Transverse colon (tissue), 4 donors: ENCODE measurements at regions not wholly inside any gene's neighbourhood (a gene's known extent, or its start where the extent isn't known, plus 50 kb on each side); places are given as distances from the start of the nearest gene placed in this dataset.
A peak's percentile ranks its signal among the peaks of the same experiment; 100 is the strongest.

ENCODE experiments used
- DNase-seq: peaks from one replicate; pipeline ENCODE4 v3.0.0-alpha.2; 2019
- H3K27ac ChIP-seq, 4 donors: fragments of 200-600 bp; sonication (generic); 2 replicates each; pipeline ENCODE4 v1.5.1; 2016 to 2018; ENCODE audit warnings: inconsistent platforms in 4 of 4
- H3K27me3 ChIP-seq: fragments of 200-600 bp; sonication (generic); 2 replicates; pipeline ENCODE4 v1.5.1; 2017; ENCODE audit warnings: inconsistent platforms
- H3K36me3 ChIP-seq, 4 donors: fragments of 200-600 bp; sonication (generic); 2 replicates each; pipeline ENCODE4 v1.5.1; 2017 to 2019; ENCODE audit warnings: inconsistent platforms in 4 of 4
- H3K4me1 ChIP-seq, 4 donors: fragments of 200-600 bp; sonication (generic); 2 replicates each; pipeline ENCODE4 v1.5.1; 2017 to 2020; ENCODE audit warnings: inconsistent platforms in 4 of 4
- H3K4me3 ChIP-seq, 4 donors: fragments of 200-600 bp; sonication (generic); 1 replicate in 1 of 4; 2 replicates in 3 of 4; pipeline versions ENCODE4 v1.5.1 to v1.6.1; 2017 to 2019; ENCODE audit warnings: inconsistent platforms in 4 of 4
- H3K9me3 ChIP-seq, 2 donors: fragments of 200-600 bp; sonication (generic); 2 replicates each; pipeline ENCODE4 v1.5.1; 2017 to 2019; ENCODE audit warnings: inconsistent platforms in 2 of 2
- CTCF ChIP-seq, 5 experiments: fragments of 200-600 bp in 3 of 5; fragments of 450-650 bp in 2 of 5; sonication (generic) in 3 of 5; IDR thresholded peaks; 1 replicate in 2 of 5; 2 replicates in 3 of 5; pipeline ENCODE4 v1.5.1; 2016 to 2017; ENCODE audit warnings: antibody characterized with exemption in 5 of 5, inconsistent platforms in 3 of 5, mild to moderate bottlenecking in 2 of 5, moderate library complexity in 1 of 5
- EP300 ChIP-seq: sonication (generic); formaldehyde crosslinking; IDR thresholded peaks from one replicate; pipeline ENCODE4 v1.6.1; 2017; ENCODE audit warnings: antibody characterized with exemption, low read depth
- POLR2A ChIP-seq: fragments of 450-650 bp; IDR thresholded peaks from one replicate; pipeline ENCODE4 v1.6.1; 2016; ENCODE audit warnings: antibody characterized with exemption, mild to moderate bottlenecking, moderate library complexity
- POLR2AphosphoS5 ChIP-seq, 3 donors: sonication (generic); formaldehyde crosslinking; IDR thresholded peaks; one replicate each; pipeline ENCODE4 v1.6.1; 2016; ENCODE audit warnings: antibody characterized with exemption in 3 of 3
- WGBS, 2 donors: methylation state at CpG; one replicate each; pipeline ENCODE4 v1.1.5; 2018; ENCODE audit warnings: low coverage in 1 of 2; 5-methylcytosine and 5-hydroxymethylcytosine counted together
- in situ Hi-C, 4 donors: fragments of 200-750 bp; cut with MboI; loops; one replicate each; pipeline versions ENCODE4 v1.15.0 to v1.15.1; 2017; ENCODE audit warnings: low sequenced_read_pairs in 3 of 4, low pct_ligation_motif_present in 1 of 4, low pct_unique_long_range_greater_than_20kb in 1 of 4
- intact Hi-C: fragments of 100-400 bp; cut with DNase I; formaldehyde crosslinking; loops from one replicate; pipeline ENCODE4 v1.15.1; 2023; ENCODE audit warnings: low total_unique reads
- small RNA-seq, 4 donors: library from RNA; depleted of rRNA; stranded (forward); fragments of <200 nt; gene quantifications; one replicate each; pipeline ENCODE3, GENCODE V24; 2016

DNA sequence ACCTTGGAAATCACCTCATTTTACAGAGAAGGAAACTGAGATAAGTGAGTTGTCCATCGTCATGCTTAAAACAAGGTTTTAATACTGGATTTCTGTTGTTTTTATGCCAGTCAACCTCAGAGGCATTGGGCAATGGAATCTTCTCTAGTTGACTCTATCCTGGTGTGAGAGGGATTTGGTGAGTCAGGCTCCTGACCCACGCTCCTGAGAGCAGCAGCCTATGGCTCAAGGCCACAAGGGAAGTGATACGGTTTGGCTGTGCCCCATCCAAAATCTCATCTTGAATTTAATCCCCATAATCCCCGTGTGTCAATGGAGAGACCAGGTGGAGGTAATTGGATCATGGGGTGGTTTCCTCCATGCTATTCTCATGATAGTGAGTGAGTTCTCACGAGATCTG, 90.1 kb downstream of the TLR5 start:
- H3K4me1 ChIP-seq: peaks cover 0 to 2% (median 0%) of the 10 kb centered on the region in 4 donors
- in situ Hi-C loops (no loop called here), intact Hi-C loops (no loop called here)
- 71 to 100% methylated on average over 1 to 5 of the region's 5 CpGs for WGBS, 2 donors
- no peaks in the 10 kb centered on the region for H3K36me3 ChIP-seq
- peak overlapping the region in 2 of 4 donors; percentile 3 to 58 for H3K27ac ChIP-seq
- no peak for DNase-seq
- TF ChIP-seq POLR2A (no peak), EP300 (no peak), CTCF (IDR thresholded peaks at IDR 0.05) (no peak), POLR2AphosphoS5 (IDR thresholded peaks at IDR 0.05) (no peak)
- no peaks in the 10 kb centered on the region for H3K9me3 ChIP-seq
- H3K27me3 ChIP-seq: no peaks in the 10 kb centered on the region
- H3K4me3 ChIP-seq: no peak overlapping the region

DNA sequence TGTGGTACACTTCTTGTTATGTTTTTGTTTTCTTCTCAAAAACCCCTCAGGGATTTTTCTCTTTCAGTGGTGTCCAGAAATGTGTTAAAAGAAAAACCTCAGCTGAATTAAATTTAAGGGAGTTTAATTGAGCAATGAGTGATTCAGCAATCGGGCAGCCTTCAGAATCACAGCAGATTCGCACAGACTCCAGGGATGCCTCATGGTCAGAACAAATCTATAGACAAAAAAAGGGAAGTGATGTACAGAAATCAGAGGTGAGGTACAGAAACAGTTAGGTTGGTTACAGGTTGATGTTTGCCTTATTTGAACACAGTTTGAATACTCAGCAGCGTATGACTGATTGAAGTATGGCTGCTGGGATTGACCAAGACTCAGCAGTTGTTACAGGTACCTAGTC, 86.2 kb downstream of the TLR5 start:
- WGBS, 2 donors: 95 to 96% methylated on average over 3 of the region's 3 CpGs
- intact Hi-C loops: no loop called here

DNA sequence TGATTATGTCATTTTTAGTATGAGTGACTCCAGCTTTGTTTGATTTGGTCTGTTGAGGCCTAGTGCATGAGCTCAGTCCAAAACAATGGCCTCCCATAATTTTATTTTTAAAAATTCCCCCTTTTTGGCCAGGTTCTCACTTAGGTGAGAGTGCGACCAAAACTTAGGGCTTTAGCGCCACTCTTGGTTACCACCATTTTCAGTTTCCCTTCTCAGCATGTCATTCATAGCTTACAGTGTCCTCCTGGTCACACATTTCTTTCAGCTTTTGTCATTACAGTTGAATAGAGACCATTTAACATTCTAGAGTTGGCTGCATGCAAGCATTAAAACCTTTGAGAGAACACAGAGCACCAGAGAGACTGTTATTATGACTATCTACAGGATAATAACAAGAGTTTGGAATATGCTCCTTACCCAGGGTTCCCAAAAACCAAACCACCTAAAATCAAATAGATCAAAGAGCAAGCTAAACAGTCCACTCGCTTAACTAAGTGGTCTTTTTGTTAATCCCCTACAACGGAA, 85.4 kb downstream of the TLR5 start:
- Histone ChIP-seq H3K27me3 (no peaks in the 10 kb centered on the region), H3K4me1 (peaks cover 0 to 2% (median 0%) of the 10 kb centered on the region in 4 donors), H3K4me3 (no peak overlapping the region), H3K27ac (peak overlapping the region in 3 of 4 donors; percentile 23 to 57 (median 23)), H3K9me3 (no peaks in the 10 kb centered on the region), H3K36me3 (no peaks in the 10 kb centered on the region)
- intact Hi-C loops (no loop called here), in situ Hi-C loops (no loop called here)
- DNase-seq: no peak
- TF ChIP-seq CTCF (IDR thresholded peaks at IDR 0.05) (no peak), POLR2AphosphoS5 (IDR thresholded peaks at IDR 0.05) (no peak), EP300 (no peak), POLR2A (no peak)
- 76 to 85% methylated on average over 3 to 4 of the region's 4 CpGs for WGBS, 2 donors

More for the DNA sequence above, 86.2 kb downstream of the TLR5 start:
- DNase-seq: no peak
- Histone ChIP-seq H3K9me3 (no peaks in the 10 kb centered on the region), H3K27ac (peak overlapping the region in 3 of 4 donors; percentile 23 to 57 (median 23)), H3K4me1 (peaks cover 0 to 2% (median 0%) of the 10 kb centered on the region in 4 donors), H3K36me3 (no peaks in the 10 kb centered on the region), H3K27me3 (no peaks in the 10 kb centered on the region), H3K4me3 (no peak overlapping the region)
- in situ Hi-C loops: no loop called here
- TF ChIP-seq POLR2AphosphoS5 (IDR thresholded peaks at IDR 0.05) (no peak), POLR2A (no peak), EP300 (no peak), CTCF (IDR thresholded peaks at IDR 0.05) (no peak)

Small RNA genes in the stretch of these regions (small RNA-seq; reads per million reads assigned to genes)
- gene NDUFB1P2: 0 reads per million in 4 donors
